22Rv1 (cell line): ENCODE measurements at regions not wholly inside any gene's neighbourhood (a gene's known extent, or its start where the extent isn't known, plus 50 kb on each side); places are given as distances from the start of the nearest gene placed in this dataset.

Experiments
- CTCF ChIP-seq: fragments of 450-650 bp; IDR thresholded peaks from 2 replicates; pipeline ENCODE4 v1.5.1; 2017; ENCODE audit warnings: mild to moderate bottlenecking
- ZFX ChIP-seq: fragments of 450-650 bp; IDR thresholded peaks from 2 replicates; pipeline ENCODE4 v1.6.1; 2017; ENCODE audit warnings: antibody characterized with exemption, borderline replicate concordance

GRCh38 chr4:14850455-14851097, 151.7 kb upstream of the CPEB2 start:
- TF ChIP-seq CTCF (no peak), ZFX (no peak)
